K562 (cell line): ENCODE measurements at regions not wholly inside any gene's neighbourhood (a gene's known extent, or its start where the extent isn't known, plus 50 kb on each side); places are given as distances from the start of the nearest gene placed in this dataset.

ENCODE experiments used
- ATAC-seq: fragments of 200-7000 bp; cut with Tn5 transposase; 3 replicates; pipeline ENCODE4 v1.9.1; 2020; ENCODE audit warnings: moderate library complexity
- BruUV-seq: library from RNA; stranded (reverse); fragments of 400-500 nt; replicated peaks from 2 replicates; lab custom pipeline; 2021; lab: Mats Ljungman, UMichigan
- CTCF ChIA-PET: fragments of 300-600 bp; formaldehyde crosslinking; extraction: SDS; loops from one replicate; lab custom pipeline; 2021; ENCODE audit warnings: low intra/inter-chr PET ratio; lab: Yijun Ruan, JAX
- POLR2A ChIA-PET: fragments of 300-600, 350-650 bp; sonication (Branson Sonifier 250); formaldehyde crosslinking; extraction: SDS; loops from one replicate; lab custom pipeline; 2021; ENCODE audit warnings: antibody characterized with exemption, inconsistent platforms; lab: Yijun Ruan, JAX
- DNase-seq, 4 experiments: peaks; one replicate each; pipeline versions ENCODE4 v3.0.0 to v3.0.0-alpha.2; 2011 to 2018; ENCODE audit warnings: low spot score in 3 of 4, mixed read lengths in 3 of 4; ENCODE audit errors: extremely low read depth in 1 of 4
- FAIRE-seq: peaks from 2 replicates; lab custom pipeline; 2011; peaks lifted over from hg19 to GRCh38; lab: Jason Lieb, UNC
- H2AFZ ChIP-seq: 2 replicates; pipeline ENCODE4 v1.6.0; 2011; ENCODE audit warnings: low read depth, low read length, control low read depth, inconsistent platforms
- H3K27ac ChIP-seq: fragments of 200-600 bp; 3 replicates; pipeline ENCODE4 v1.8.0; 2011; ENCODE audit warnings: low read depth, mild to moderate bottlenecking, control low read depth, inconsistent platforms, low read length, moderate library complexity, mixed read lengths; ENCODE audit errors: extremely low read depth
- H3K27me3 ChIP-seq, 2 experiments: fragments of 300-600 bp in 1 of 2; 2 replicates in 1 of 2; 3 replicates in 1 of 2; pipeline versions ENCODE4 v1.6.0 to v1.8.0; 2011; ENCODE audit warnings: inconsistent platforms in 2 of 2, low read length in 2 of 2, mild to moderate bottlenecking in 1 of 2, mixed read lengths in 1 of 2, moderate library complexity in 1 of 2; ENCODE audit not compliant: control insufficient read depth in 2 of 2, insufficient read depth in 2 of 2
- H3K36me3 ChIP-seq: fragments of 300-600 bp; 3 replicates; pipeline ENCODE4 v1.8.0; 2011; ENCODE audit warnings: mild to moderate bottlenecking, low read length, inconsistent platforms; ENCODE audit not compliant: control insufficient read depth, insufficient read depth
- H3K4me1 ChIP-seq, 2 experiments: fragments of 200-600 bp in 1 of 2; replicated peaks in 1 of 2; 2 replicates in 1 of 2; 3 replicates in 1 of 2; pipeline versions ENCODE4 v1.5.1 to v1.8.0; 2011; ENCODE audit warnings: inconsistent platforms in 2 of 2, low read length in 2 of 2, mild to moderate bottlenecking in 1 of 2, mixed read lengths in 1 of 2, moderate library complexity in 1 of 2; ENCODE audit not compliant: control insufficient read depth in 2 of 2, insufficient read depth in 2 of 2
- H3K4me2 ChIP-seq: 2 replicates; pipeline ENCODE4 v1.6.1; 2011; ENCODE audit warnings: low read length, control low read depth, inconsistent platforms, mixed read lengths; ENCODE audit not compliant: insufficient read depth
- H3K4me3 ChIP-seq: fragments of 200-600 bp; sonication (generic), shearing (Covaris generic); 2 replicates; pipeline ENCODE4 v1.5.1; 2016; ENCODE audit warnings: control low read depth, inconsistent platforms
- H3K79me2 ChIP-seq: fragments of 200-600 bp; 3 replicates; pipeline ENCODE4 v1.8.0; 2011; ENCODE audit warnings: low read length, inconsistent platforms; ENCODE audit not compliant: control insufficient read depth, insufficient read depth
- H3K9ac ChIP-seq, 2 experiments: 2 replicates each; pipeline versions ENCODE4 v1.6.0 to v1.6.1; 2011; ENCODE audit warnings: low read depth in 2 of 2, low read length in 2 of 2, control low read depth in 1 of 2, inconsistent platforms in 1 of 2, mild to moderate bottlenecking in 1 of 2, mixed read lengths in 1 of 2; ENCODE audit not compliant: insufficient read depth in 1 of 2
- H3K9me1 ChIP-seq: one replicate; pipeline ENCODE4 v1.6.0; 2011; ENCODE audit warnings: inconsistent platforms, mild to moderate bottlenecking, low read length, moderate library complexity; ENCODE audit not compliant: control insufficient read depth, insufficient read depth
- H3K9me3 ChIP-seq: replicated peaks from 2 replicates; pipeline ENCODE4 v1.5.1; 2011; ENCODE audit warnings: low read depth, low read length, inconsistent platforms; ENCODE audit not compliant: control insufficient read depth, insufficient read depth
- H4K20me1 ChIP-seq: replicated peaks from 2 replicates; pipeline ENCODE4 v1.6.1; 2011; ENCODE audit warnings: low read length, inconsistent platforms, mixed read lengths; ENCODE audit not compliant: control insufficient read depth, insufficient read depth
- ATF1 ChIP-seq, 2 experiments: fragments of 450-650 bp in 1 of 2; IDR thresholded peaks; 2 replicates each; pipeline ENCODE4 v1.6.1; 2016; ENCODE audit warnings: missing compliant biosample characterization in 1 of 2, missing genetic modification characterization in 1 of 2
- CEBPB ChIP-seq: fragments of 450-650 bp; IDR thresholded peaks from 2 replicates; pipeline ENCODE4 v1.6.1; 2016; ENCODE audit warnings: missing genetic modification characterization, missing compliant biosample characterization
- E2F3 ChIP-seq: fragments of 250-450 bp; sonication (Bioruptor Pico); IDR thresholded peaks from 2 replicates; pipeline ENCODE4 v1.4.0; 2020; ENCODE audit warnings: mild to moderate bottlenecking
- HDAC6 ChIP-seq: IDR thresholded peaks from 2 replicates; pipeline ENCODE4 v1.6.1; 2012; ENCODE audit warnings: low read depth, mild to moderate bottlenecking, control low read depth, inconsistent platforms, low read length, moderate library complexity
- HIVEP1 ChIP-seq: fragments of 250-450 bp; sonication (Bioruptor Pico); IDR thresholded peaks from 2 replicates; pipeline ENCODE4 v1.4.0; 2020; ENCODE audit warnings: mild to moderate bottlenecking
- NR4A1 ChIP-seq, 2 experiments: fragments of 250-450 bp in 1 of 2; fragments of 450-650 bp in 1 of 2; sonication (Bioruptor Pico) in 1 of 2; IDR thresholded peaks; 2 replicates each; pipeline versions ENCODE4 v1.4.0 to v1.6.1; 2016 to 2020; ENCODE audit warnings: mild to moderate bottlenecking in 2 of 2, missing compliant biosample characterization in 1 of 2, missing genetic modification characterization in 1 of 2, moderate library complexity in 1 of 2
- POLR2B ChIP-seq: fragments of 450-650 bp; IDR thresholded peaks from 2 replicates; pipeline ENCODE4 v1.6.1; 2018; ENCODE audit warnings: low read depth; ENCODE audit not compliant: partially characterized antibody
- SIN3B ChIP-seq: fragments of 450-650 bp; IDR thresholded peaks from 2 replicates; pipeline ENCODE4 v1.6.1; 2017; ENCODE audit warnings: low read depth, mild to moderate bottlenecking, moderate library complexity
- SRSF9 ChIP-seq: fragments of 200-400 bp; formaldehyde crosslinking; IDR thresholded peaks from 2 replicates; pipeline ENCODE4 v1.6.1; 2017; ENCODE audit warnings: low read depth, low read length, borderline replicate concordance
- TGIF2 ChIP-seq: sonication (generic); formaldehyde crosslinking; IDR thresholded peaks from 2 replicates; pipeline ENCODE4 v1.8.1; 2022; ENCODE audit warnings: mild to moderate bottlenecking, missing genetic modification reagents, moderate library complexity
- TRIM28 ChIP-seq: fragments of 450-650 bp; IDR thresholded peaks from 2 replicates; pipeline ENCODE4 v1.6.1; 2017
- YBX1 ChIP-seq: fragments of 450-650 bp; IDR thresholded peaks from 2 replicates; pipeline ENCODE4 v1.7.1; 2016; ENCODE audit warnings: mild to moderate bottlenecking
- ZNF589 ChIP-seq: fragments of 200-800 bp; sonication (Bioruptor generic); IDR thresholded peaks from 2 replicates; pipeline ENCODE4 v1.6.1; 2016; ENCODE audit warnings: low read depth, missing genetic modification characterization, missing compliant biosample characterization
- ZNF764 ChIP-seq: fragments of 250-450 bp; sonication (Bioruptor Pico); IDR thresholded peaks from 2 replicates; pipeline ENCODE4 v1.4.0; 2020; ENCODE audit warnings: low read depth, mild to moderate bottlenecking, moderate library complexity
- in situ Hi-C: fragments of 300-500 bp; cut with MboI; formaldehyde crosslinking; loops from 4 replicates; pipeline ENCODE4 v1.15.0; 2018; ENCODE audit warnings: inconsistent platforms, mixed read lengths
- intact Hi-C: fragments of 100-400 bp; cut with micrococcal nuclease; formaldehyde crosslinking; loops from 2 replicates; pipeline ENCODE4 v1.14.2; 2022
- TF ChIP-seq, protein P1 (sequence below): fragments of 250-450 bp; sonication (Bioruptor Pico); IDR thresholded peaks from 2 replicates; pipeline ENCODE4 v1.8.0; 2022; ENCODE audit warnings: inconsistent platforms
- TF ChIP-seq, protein P2 (sequence below): fragments of 200-400 bp; formaldehyde crosslinking; IDR thresholded peaks from 2 replicates; pipeline ENCODE4 v1.6.1; 2017; ENCODE audit warnings: mild to moderate bottlenecking, low read depth, low read length, moderate library complexity

DNA sequence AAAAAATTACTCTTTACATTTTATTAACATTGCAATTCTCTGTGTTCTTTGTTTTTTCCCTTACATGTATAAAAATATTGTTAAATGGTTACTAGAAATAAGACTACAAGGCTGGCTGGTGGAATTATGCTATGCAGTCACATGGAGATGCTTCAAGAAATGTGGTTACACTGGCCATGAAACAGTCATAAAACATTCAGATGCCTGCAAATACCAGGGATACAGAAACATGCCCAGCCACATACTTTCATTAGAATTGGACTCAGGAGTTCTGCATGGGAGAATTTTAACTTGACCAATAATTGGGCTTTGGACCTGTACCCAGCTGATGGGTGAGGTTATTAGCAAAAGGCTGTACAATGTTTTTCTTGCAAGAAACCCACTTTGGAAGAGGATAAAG is 1407.7 kb upstream of the SLC10A2 start:
- intact Hi-C loops: no loop called here
- FAIRE-seq: no peak
- POLR2A ChIA-PET: no interaction called here
- H3K36me3 ChIP-seq: no peaks in the 10 kb centered on the region
- H3K4me1 ChIP-seq: no peaks in the 10 kb centered on the region
- TF ChIP-seq POLR2B (no peak), CEBPB (tag) (no peak), HDAC6 (no peak)
- TF ChIP-seq, all 486 proteins: peak for 0
- no peak for DNase-seq
- ATAC-seq: no peak
- Histone ChIP-seq H3K27me3 (no peaks in the 10 kb centered on the region), H2AFZ (no peak overlapping the region), H3K9ac (no peak overlapping the region), H4K20me1 (no peaks in the 10 kb centered on the region), H3K4me2 (no peak overlapping the region), H3K4me3 (no peak overlapping the region), H3K27ac (no peak overlapping the region), H3K79me2 (no peaks in the 10 kb centered on the region), H3K9me3 (no peaks in the 10 kb centered on the region), H3K9me1 (no peaks in the 10 kb centered on the region)
- BruUV-seq: no TSS peak
- in situ Hi-C loops: no loop called here
- CTCF ChIA-PET: no interaction called here

DNA sequence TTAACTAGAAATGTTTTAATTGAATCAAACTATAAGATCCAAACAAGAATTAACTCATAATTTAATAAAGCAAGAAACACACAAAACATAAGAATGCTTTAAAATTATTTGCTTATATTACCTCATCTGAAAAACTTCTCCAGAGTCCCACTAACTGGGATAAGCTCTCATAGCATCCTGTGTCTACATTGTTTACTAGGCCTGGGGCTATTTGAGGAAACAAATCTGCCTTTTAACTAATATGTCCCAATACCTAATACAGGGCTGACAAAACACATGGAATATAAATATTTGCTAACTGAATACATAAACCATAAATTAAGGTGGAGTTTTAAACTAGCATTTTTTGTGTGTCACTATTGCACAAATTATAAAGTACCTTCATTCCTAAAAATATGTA is 1399.8 kb upstream of the SLC10A2 start:
- H3K36me3 ChIP-seq: no peaks in the 10 kb centered on the region
- POLR2A ChIA-PET: no interaction called here
- H3K79me2 ChIP-seq: no peaks in the 10 kb centered on the region
- no peaks in the 10 kb centered on the region for H3K9me1 ChIP-seq
- no peak overlapping the region for H2AFZ ChIP-seq
- H3K27ac ChIP-seq: no peak overlapping the region
- intact Hi-C loops: no loop called here
- BruUV-seq: no TSS peak
- in situ Hi-C loops: no loop called here
- no peak overlapping the region for H3K9ac ChIP-seq
- no peaks in the 10 kb centered on the region for H3K27me3 ChIP-seq
- no peak overlapping the region for H3K4me2 ChIP-seq
- no peaks in the 10 kb centered on the region for H3K9me3 ChIP-seq
- FAIRE-seq: no peak
- CTCF ChIA-PET: no interaction called here
- no peak for DNase-seq
- no peak overlapping the region for H3K4me3 ChIP-seq
- H3K4me1 ChIP-seq: no peaks in the 10 kb centered on the region
- no peak for ATAC-seq
- no peaks in the 10 kb centered on the region for H4K20me1 ChIP-seq
- no peak for TF ChIP-seq SRSF9
- no peak for TF ChIP-seq NR4A1 (CRISPR knock-in tag; IDR thresholded peaks at IDR 0.05)
- no peak for TF ChIP-seq NR4A1 (tag; IDR thresholded peaks at IDR 0.05)
- TF ChIP-seq, protein P1, sequence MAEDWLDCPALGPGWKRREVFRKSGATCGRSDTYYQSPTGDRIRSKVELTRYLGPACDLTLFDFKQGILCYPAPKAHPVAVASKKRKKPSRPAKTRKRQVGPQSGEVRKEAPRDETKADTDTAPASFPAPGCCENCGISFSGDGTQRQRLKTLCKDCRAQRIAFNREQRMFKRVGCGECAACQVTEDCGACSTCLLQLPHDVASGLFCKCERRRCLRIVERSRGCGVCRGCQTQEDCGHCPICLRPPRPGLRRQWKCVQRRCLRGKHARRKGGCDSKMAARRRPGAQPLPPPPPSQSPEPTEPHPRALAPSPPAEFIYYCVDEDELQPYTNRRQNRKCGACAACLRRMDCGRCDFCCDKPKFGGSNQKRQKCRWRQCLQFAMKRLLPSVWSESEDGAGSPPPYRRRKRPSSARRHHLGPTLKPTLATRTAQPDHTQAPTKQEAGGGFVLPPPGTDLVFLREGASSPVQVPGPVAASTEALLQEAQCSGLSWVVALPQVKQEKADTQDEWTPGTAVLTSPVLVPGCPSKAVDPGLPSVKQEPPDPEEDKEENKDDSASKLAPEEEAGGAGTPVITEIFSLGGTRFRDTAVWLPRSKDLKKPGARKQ (CRISPR knock-in tag): no peak
- no peak for TF ChIP-seq ATF1 (CRISPR knock-in tag; IDR thresholded peaks at IDR 0.05)
- no peak for TF ChIP-seq ATF1 (tag; IDR thresholded peaks at IDR 0.05)
- no peak for TF ChIP-seq SIN3B
- TF ChIP-seq, protein P2, sequence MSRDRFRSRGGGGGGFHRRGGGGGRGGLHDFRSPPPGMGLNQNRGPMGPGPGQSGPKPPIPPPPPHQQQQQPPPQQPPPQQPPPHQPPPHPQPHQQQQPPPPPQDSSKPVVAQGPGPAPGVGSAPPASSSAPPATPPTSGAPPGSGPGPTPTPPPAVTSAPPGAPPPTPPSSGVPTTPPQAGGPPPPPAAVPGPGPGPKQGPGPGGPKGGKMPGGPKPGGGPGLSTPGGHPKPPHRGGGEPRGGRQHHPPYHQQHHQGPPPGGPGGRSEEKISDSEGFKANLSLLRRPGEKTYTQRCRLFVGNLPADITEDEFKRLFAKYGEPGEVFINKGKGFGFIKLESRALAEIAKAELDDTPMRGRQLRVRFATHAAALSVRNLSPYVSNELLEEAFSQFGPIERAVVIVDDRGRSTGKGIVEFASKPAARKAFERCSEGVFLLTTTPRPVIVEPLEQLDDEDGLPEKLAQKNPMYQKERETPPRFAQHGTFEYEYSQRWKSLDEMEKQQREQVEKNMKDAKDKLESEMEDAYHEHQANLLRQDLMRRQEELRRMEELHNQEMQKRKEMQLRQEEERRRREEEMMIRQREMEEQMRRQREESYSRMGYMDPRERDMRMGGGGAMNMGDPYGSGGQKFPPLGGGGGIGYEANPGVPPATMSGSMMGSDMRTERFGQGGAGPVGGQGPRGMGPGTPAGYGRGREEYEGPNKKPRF: no peak
- TF ChIP-seq TGIF2 (CRISPR knock-in tag): no peak
- no peak for TF ChIP-seq YBX1
- TF ChIP-seq ZNF764 (CRISPR knock-in tag): no peak
- no peak for TF ChIP-seq ZNF589 (CRISPR knock-in tag)
- TF ChIP-seq E2F3 (CRISPR knock-in tag): no peak
- no peak for TF ChIP-seq TRIM28
- TF ChIP-seq HIVEP1 (CRISPR knock-in tag): no peak
